Hepatocyte (in vitro differentiated cells): ENCODE measurements at regions not wholly inside any gene's neighbourhood (a gene's known extent, or its start where the extent isn't known, plus 50 kb on each side); places are given as distances from the start of the nearest gene placed in this dataset.

Experiments used
- EZH2 ChIP-seq: fragments of 200-600 bp; sonication (generic); IDR thresholded peaks from 2 replicates; pipeline ENCODE4 v1.6.1; 2016; ENCODE audit warnings: antibody characterized with exemption, mild to moderate bottlenecking, borderline replicate concordance
- EZH2phosphoT487 ChIP-seq: fragments of 200-600 bp; sonication (generic); IDR thresholded peaks from one replicate; pipeline ENCODE4 v1.6.1; 2018; ENCODE audit warnings: antibody characterized with exemption, mild to moderate bottlenecking, low read depth, moderate library complexity; ENCODE audit not compliant: unreplicated experiment, severe bottlenecking
- TF ChIP-seq, protein P1 (sequence below): fragments of 200-600 bp; sonication (generic); IDR thresholded peaks from 2 replicates; pipeline ENCODE4 v1.5.1; 2016; ENCODE audit warnings: antibody characterized with exemption, mild to moderate bottlenecking; ENCODE audit not compliant: poor library complexity

DNA sequence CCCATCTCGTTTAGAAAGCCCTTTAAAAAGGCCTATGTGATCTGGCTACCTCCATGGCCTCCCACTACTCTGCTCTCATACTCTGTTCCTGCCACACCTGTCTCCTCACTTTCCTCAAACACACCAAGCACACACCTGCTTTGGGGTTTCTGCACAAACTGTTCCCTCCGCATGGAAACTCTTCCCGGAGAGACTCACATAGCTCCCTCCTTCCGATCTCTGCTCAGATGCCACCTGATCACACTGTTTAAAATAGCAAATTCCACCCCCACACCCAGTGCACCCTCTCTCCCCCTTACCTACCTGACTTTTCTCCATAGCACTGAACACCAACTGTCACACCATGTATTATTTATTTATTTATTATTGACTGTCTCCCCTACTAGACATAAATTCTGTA, 84.0 kb upstream of the NR4A3 start:
- TF ChIP-seq, protein P1, sequence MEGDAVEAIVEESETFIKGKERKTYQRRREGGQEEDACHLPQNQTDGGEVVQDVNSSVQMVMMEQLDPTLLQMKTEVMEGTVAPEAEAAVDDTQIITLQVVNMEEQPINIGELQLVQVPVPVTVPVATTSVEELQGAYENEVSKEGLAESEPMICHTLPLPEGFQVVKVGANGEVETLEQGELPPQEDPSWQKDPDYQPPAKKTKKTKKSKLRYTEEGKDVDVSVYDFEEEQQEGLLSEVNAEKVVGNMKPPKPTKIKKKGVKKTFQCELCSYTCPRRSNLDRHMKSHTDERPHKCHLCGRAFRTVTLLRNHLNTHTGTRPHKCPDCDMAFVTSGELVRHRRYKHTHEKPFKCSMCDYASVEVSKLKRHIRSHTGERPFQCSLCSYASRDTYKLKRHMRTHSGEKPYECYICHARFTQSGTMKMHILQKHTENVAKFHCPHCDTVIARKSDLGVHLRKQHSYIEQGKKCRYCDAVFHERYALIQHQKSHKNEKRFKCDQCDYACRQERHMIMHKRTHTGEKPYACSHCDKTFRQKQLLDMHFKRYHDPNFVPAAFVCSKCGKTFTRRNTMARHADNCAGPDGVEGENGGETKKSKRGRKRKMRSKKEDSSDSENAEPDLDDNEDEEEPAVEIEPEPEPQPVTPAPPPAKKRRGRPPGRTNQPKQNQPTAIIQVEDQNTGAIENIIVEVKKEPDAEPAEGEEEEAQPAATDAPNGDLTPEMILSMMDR = no peak
- TF ChIP-seq EZH2 = no peak
- no peak for TF ChIP-seq EZH2phosphoT487
